ENCODE measurements at regions not wholly inside any gene's neighbourhood (a gene's known extent, or its start where the extent isn't known, plus 50 kb on each side); places are given as distances from the start of the nearest gene placed in this dataset.

- TF ChIP-seq CTCF (IDR thresholded peaks at IDR 0.05) (no peak), POLR2A (IDR thresholded peaks at IDR 0.05) (no peak)
These were observed 640.2 kb downstream of the RNF144A start for GRCh38 chr2:7557376-7557775.

Measured in heart left ventricle (tissue), 13 donors.